K562 (cell line): ENCODE measurements at regions not wholly inside any gene's neighbourhood (a gene's known extent, or its start where the extent isn't known, plus 50 kb on each side); places are given as distances from the start of the nearest gene placed in this dataset.

Experiments
- EP300 ChIP-seq: IDR thresholded peaks from 2 replicates; pipeline ENCODE4 v1.6.1; 2012; ENCODE audit warnings: low read length, improper control_type of control experiment
- SP2 ChIP-seq: IDR thresholded peaks from 2 replicates; pipeline ENCODE4 v1.6.1; 2011; ENCODE audit warnings: mild to moderate bottlenecking, low read depth, low read length, moderate library complexity; ENCODE audit not compliant: poor library complexity, severe bottlenecking; ENCODE audit errors: extremely low read depth
- TRIM24 ChIP-seq, 2 experiments: fragments of 450-650 bp; IDR thresholded peaks; 2 replicates each; pipeline ENCODE4 v1.6.1; 2016
- TF ChIP-seq, protein P1 (sequence below): sonication (generic); formaldehyde crosslinking; IDR thresholded peaks from 2 replicates; pipeline ENCODE4 v1.8.1; 2023; ENCODE audit warnings: mild to moderate bottlenecking, missing genetic modification reagents
- TF ChIP-seq, protein P2 (sequence below): sonication (generic); formaldehyde crosslinking; IDR thresholded peaks from 2 replicates; pipeline ENCODE4 v1.9.0; 2022; ENCODE audit warnings: mild to moderate bottlenecking, missing genetic modification reagents

DNA sequence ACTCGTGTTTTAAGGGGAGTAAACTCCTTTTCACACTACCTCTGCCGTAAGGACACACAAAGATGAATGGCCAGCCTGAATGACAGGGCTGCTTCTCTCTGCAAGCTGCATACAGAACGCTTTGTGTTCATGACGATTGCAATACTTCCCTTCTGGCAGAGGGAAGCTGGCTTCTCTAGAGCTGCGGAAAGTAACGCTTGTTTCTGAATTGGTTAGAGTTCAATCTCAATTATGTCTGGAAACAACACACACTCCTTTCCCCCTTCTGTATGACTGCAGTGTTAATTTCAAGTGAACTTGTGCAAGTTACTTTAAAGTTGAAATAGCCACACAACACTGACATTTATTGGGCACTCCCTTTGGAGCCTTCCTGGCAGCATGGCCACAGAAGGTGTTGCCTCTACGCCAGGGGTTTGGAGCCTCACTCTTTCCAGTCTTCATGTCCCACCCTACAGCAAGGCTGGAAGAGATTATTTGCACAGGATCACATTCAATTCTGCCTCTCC, 242.6 kb downstream of the NDFIP2 start:
- TF ChIP-seq EP300 (no peak), SP2 (no peak), TRIM24 (IDR thresholded peaks at IDR 0.05) (no peak)
- TF ChIP-seq, protein P1, sequence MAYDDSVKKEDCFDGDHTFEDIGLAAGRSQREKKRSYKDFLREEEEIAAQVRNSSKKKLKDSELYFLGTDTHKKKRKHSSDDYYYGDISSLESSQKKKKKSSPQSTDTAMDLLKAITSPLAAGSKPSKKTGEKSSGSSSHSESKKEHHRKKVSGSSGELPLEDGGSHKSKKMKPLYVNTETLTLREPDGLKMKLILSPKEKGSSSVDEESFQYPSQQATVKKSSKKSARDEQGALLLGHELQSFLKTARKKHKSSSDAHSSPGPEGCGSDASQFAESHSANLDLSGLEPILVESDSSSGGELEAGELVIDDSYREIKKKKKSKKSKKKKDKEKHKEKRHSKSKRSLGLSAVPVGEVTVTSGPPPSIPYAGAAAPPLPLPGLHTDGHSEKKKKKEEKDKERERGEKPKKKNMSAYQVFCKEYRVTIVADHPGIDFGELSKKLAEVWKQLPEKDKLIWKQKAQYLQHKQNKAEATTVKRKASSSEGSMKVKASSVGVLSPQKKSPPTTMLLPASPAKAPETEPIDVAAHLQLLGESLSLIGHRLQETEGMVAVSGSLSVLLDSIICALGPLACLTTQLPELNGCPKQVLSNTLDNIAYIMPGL: no peak
- TF ChIP-seq, protein P2, sequence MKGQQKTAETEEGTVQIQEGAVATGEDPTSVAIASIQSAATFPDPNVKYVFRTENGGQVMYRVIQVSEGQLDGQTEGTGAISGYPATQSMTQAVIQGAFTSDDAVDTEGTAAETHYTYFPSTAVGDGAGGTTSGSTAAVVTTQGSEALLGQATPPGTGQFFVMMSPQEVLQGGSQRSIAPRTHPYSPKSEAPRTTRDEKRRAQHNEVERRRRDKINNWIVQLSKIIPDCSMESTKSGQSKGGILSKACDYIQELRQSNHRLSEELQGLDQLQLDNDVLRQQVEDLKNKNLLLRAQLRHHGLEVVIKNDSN (CRISPR knock-in tag): no peak
